DMS53 (cell line): ENCODE measurements at regions not wholly inside any gene's neighbourhood (a gene's known extent, or its start where the extent isn't known, plus 50 kb on each side); places are given as distances from the start of the nearest gene placed in this dataset.
A peak's percentile ranks its signal among the peaks of the same experiment; 100 is the strongest.

Experiments
- DNase-seq: peaks from one replicate; lab custom pipeline; 2025; lab: John Stamatoyannopoulos, UW

DNA sequence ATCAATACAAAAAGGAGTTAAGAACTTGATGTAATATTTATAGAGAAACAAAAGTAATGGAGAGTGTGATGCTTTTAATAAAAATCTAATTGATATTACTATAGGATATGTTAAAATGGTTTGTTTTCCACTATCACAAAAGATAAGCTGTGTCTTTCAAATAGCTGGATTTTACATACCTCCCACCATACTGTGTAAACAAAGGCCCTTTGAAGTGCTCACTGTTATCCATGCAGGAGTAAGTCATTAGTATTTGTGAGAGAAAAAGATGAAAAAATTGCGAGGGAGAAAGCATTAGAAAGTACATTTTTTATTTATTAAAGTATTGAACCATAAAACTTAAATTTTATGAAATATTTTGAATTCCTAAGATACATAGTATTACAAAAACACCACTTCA is 733.0 kb downstream of the GRIK2 start:
- DNase-seq, result no peak

DNA sequence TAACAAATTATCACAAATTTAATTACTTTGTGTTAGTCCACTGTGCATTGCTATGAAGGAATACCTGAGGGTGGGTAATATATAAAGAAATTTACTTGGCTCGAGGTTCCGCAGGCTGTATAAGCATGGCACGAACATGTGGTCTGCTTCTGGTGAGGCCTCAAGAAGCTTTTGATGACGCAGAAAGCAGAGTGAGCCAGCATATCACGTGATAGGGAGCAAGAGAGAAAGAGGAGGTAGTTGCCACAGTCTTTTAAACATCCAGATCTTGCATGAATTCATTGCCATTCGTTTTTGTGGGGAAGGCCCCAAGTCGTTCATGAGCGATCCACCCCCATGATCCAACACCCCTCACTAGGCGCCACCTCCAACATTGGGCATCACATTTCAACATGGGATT is 733.7 kb downstream of the GRIK2 start:
- DNase-seq, result no peak

DNA sequence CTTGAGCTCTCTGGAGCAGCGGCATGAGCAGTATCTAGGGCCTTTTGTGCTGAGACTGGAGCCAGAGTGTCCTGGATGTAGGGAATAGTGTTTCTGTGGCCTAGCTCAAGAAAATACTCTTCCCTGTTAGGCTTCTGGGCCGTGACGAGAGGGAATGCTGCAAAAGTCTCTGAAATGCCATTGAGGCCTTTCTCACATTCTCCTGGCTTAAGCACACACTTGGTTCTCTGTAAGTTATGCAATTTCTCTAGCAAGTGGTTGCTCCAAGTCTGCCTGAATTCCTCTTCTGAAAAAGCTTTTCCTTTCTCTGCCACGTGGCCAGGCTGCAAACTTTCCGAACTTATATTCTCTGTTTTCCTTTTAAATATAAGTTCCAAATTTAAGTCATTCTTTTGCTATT is 744.4 kb downstream of the GRIK2 start:
- no peak for DNase-seq

DNA sequence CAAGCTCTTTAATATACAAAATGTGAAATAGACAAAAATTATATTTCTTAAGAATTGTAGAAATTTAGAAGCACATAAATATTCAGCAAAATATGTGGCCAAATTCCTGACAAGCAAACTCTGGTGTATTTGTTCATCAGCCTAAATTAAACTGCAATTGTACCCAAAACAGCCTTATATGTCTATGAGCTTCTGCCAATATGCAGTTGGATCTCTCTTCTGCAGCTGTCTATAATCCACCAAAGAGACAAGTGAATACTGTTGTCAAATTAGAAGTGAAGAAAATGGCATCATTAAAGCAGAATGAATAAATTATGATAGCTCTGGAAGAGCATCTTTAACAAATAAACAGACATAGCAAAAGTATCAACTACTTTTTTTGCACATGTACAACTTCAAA is 755.7 kb downstream of the GRIK2 start:
- no peak for DNase-seq

DNA sequence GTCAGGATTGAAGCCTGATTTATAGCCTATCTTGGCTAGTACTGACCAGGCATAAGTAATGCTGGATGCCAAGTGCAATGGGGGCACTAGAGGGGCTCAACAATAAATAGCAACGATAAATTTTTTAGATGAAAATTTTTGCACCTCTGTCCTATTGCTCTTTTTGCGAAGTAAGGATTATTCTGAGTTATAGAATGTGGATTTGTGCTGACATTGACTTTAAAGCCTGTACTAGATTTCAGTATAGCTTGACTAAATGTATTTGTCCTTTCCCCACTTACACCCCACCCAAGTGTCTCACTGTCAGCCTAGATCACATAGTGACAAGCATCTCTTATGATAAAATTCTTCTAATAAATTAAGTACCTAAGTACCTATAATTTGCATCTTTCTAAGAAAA is 757.0 kb downstream of the GRIK2 start:
- DNase-seq, result no peak

DNA sequence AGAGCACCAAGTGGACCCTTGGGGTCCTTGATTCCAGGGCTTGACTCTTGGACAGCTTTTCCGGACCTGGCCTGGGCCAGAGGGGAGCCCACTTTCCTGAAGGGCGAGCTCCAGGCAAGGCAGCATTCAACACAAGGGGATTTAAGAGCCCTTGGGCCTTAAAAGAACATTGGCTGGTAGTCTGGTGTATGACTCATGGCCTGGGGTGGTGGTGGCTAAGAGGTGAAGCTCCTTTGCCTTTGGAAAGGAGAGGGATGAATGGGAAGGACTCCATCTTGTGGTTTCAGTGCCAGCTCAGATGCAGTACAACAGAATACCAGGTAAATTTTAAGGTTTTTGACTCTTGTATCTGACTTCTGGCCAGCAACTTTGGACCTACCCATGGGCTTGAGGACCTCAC is 760.7 kb downstream of the GRIK2 start:
- DNase-seq, result peak; percentile 16

DNA sequence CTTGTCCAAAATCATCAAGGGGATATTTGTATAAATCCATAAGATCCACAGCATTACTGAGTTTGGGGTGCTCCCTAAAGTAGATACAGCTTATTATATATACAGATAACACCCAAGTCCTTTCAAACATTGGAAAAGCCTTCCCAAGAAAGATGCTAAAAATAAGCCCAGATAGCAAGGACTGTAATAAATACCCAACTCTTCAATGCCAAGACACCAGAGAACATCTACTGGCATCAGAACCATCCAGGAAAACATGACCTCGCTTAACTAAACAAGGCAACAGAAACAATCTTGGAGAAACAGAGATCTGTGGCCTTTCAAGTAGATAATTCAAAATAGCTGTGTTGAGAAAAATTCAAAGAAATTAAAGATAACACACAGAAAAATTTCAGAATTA is 761.4 kb downstream of the GRIK2 start:
- no peak for DNase-seq

DNA sequence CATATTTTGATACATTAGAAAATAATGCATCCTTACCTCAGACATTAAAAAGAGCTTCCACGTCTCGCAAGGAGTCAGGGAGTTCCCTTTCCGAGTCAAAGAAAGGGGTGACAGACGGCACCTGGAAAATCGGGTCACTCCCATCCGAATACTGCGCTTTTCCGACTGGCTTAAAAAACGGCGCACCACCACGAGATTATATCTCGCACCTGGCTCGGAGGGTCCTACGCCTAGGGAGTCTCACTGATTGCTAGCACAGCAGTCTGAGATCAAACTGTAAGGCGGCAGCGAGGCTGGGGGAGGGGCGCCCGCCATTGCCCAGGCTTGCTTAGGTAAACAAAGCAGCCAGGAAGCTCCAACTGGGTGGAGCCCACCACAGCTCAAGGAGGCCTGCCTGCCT is 776.3 kb downstream of the GRIK2 start:
- peak; percentile 45 for DNase-seq

DNA sequence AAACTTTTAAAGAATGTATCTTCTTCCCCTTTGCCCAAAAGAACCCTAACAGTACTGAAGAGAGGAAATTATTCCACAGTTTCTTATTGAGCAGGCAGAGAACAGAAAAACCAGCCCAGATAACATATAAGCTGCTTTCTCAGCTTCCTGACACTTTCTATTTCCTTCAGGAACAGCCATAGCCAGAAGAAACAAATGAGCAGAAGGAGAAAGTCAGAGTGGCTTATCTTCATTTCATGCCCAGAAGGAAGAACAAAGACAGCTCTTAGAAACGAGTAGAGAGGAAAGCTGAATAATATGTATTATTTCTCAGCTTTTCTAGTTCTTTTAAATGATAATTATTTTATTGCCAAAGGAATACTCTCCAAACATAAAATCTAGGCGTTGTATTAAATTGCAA is 793.7 kb downstream of the GRIK2 start:
- no peak for DNase-seq

DNA sequence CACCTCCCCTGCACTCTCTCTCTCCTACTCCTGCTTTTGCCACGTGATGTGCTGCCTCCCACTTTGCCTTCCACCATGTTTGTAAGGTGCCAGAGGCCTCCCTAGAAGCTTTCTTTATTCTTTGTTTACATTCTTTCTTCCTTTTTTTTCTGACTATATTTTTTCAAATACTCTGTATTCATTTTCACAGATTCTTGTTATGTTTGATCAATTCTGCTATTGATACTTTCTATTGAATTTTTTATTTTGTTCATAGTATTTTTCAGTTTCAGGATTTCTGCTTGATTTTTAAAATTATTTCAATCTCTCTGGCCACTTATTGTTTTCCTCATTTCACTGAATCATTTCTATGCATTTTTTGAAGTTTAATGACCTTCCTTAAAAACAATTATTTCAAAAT is 801.8 kb downstream of the GRIK2 start:
- DNase-seq, result no peak

DNA sequence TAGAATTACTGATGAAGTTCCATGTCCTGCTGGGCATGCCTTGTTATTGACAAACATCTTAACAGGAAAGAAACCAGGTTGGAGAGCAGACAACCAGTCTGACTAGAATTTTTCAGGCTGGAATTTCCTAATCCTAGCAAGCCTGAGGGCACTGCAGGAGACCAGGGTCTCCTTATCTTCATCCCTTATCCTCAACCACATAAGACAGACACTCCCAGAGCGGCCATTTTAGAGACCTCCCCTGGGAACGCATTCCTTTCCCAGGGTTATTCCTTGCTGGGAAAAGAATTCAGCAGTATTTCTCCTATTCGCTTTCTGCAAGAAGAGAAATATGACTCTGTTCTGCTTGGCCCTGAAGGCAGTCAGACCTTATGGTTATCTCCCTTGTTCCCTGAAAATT is 803.7 kb downstream of the GRIK2 start:
- peak; percentile 10 for DNase-seq

DNA sequence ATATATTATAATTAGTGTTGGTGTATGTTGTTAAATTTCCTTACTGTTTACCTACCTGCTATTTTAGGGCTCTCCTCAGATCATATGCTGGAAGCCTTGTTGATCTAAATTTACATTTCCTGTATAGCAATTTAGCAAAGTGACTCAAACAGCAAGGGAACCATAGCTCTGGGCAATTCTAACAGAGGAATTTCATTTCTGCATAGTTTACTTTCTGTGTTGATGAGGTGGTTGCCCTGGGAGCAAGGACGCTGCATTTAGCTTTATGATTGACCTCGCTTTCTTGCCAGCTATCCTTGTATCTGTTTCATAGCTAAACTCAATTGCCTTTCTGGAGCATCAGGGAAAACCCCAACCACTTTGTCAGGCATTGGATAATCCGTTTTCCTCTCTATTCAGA is 810.8 kb downstream of the GRIK2 start:
- no peak for DNase-seq

DNA sequence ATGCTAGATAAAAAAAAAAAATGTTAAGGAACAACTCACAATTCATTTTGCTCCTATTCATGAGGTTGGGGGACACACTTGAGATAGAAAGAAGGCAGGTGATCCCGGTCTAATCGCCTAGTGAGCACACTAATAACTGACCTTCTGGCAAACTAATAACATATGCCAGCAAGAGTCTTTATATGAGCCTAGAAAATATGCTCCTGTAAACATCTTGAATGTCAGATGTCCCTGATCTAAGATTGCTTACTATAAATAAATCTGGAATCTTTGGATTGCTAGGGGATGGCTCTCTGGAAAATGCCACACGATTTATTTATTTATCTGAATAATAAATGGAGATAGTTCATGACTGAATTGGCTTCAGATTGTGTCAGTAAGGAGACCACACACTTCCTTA is 821.9 kb downstream of the GRIK2 start:
- no peak for DNase-seq

DNA sequence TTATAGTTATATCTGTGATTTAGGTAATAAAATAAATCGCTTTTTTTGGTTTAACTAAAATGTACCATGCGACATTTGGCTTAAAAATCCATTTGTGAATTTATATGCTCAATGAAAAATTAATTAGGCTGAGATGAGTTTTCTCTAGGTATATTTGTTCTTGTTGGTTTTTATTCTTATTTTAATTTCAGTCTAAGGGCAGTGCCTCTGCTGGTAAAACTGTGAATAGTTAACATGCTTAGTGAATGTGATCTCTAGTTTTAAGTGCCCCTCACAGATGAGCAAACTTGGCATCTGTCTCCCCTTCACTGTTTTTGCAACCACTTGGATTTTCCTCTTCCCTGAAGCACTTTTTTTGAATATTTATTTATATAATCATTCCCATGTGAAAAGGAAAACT is 822.7 kb downstream of the GRIK2 start:
- DNase-seq, result no peak

DNA sequence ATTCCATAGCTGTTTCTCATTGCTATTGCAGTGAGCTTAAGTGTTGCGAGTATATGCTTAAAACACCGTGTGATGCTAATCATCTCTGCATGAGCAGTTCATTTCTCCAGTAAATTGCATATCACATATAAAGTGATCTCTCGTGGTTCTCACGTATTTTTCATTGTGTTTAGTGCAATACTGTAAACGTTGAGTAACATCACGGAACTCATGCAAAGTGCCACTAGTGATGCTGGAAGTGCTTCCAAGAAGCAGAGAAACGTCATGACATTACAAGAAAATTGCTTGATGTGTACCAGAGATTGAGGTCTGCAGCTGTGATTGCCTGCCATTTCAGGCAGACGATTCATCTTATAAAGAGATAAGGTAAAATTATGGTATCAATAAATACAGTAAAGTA is 830.4 kb downstream of the GRIK2 start:
- DNase-seq, result no peak

DNA sequence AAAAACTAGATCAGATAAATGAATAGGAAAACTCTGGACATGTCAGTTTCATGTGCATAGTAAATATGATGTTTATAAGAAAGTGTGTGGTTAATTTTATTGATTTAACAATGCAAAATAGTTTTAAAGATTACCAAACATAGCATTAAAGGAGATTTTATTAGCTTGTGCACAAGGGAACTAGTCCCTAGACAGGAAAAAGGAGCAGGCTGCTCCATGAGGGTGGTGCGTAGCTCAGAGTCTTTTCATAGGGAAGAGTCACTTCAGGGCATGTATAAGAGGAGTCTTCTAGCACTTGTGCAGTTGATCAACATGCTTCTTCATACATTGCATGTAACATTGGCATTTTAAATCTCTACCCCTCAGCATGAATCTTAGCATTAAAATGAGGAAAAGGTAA is 835.8 kb downstream of the GRIK2 start:
- no peak for DNase-seq
